ENCODE measurements at regions not wholly inside any gene's neighbourhood (a gene's known extent, or its start where the extent isn't known, plus 50 kb on each side); places are given as distances from the start of the nearest gene placed in this dataset.

DNA sequence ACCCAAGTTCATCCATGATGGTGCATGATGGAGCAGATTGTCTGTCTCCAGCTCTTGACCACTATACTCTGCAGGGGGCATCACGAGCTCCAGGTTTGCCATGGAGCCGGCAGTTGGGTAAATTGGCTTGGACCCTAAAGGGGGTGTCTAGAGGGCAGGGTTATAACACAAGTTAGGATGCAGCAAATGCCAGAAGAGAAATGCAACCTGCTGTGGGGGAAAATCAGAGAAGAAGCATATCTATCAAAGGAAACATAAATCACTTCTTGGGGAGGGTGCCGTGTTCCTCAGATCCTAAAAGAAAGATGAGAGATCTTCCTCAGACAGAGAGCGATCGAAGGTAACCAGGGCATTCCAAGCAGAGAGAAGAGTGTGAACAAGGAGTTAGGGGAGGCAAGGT is 334.9 kb downstream of the C12orf75 start:
- Histone ChIP-seq H3K79me2 (ENCODE audit: insufficient read depth, low read length) (no peaks in the 10 kb centered on the region), H4K20me1 (ENCODE audit: insufficient read depth, low read length) (no peaks in the 10 kb centered on the region), H3K27me3 (ENCODE audit: control insufficient read depth in 2 of 2, insufficient read depth in 2 of 2, low read length in 2 of 2) (no peaks in the 10 kb centered on the region), H3K9me3 (replicated peaks in 1 of 2; ENCODE audit: control insufficient read depth in 1 of 2, insufficient read depth in 1 of 2, low read length in 2 of 2) (no peaks in the 10 kb centered on the region), H2AFZ (ENCODE audit: insufficient read depth, low read depth, low read length, poor library complexity, severe bottlenecking) (no peak overlapping the region), H3K4me3 (replicated peaks in 1 of 3; ENCODE audit: low read depth in 2 of 3, low read length in 3 of 3) (no peak overlapping the region), H3K36me3 (replicated peaks in 1 of 2; ENCODE audit: control insufficient read depth in 1 of 2, insufficient read depth in 2 of 2, low read length in 2 of 2) (no peaks in the 10 kb centered on the region), H3K4me2 (replicated peaks; ENCODE audit: extremely low read depth, low read length, poor library complexity, severe bottlenecking) (no peak overlapping the region), H3K4me1 (ENCODE audit: control insufficient read depth in 1 of 2, insufficient read depth in 2 of 2, low read length in 2 of 2) (no peaks in the 10 kb centered on the region), H3K9ac (ENCODE audit: insufficient read depth, low read length, poor library complexity, severe bottlenecking) (no peak overlapping the region), H3K27ac (ENCODE audit: low read depth in 1 of 2, low read length in 2 of 2) (no peak overlapping the region)
- no peak for DNase-seq
- Mint-ChIP-seq H3K4me1 (no peaks in the 10 kb centered on the region), H3K36me3 (no peaks in the 10 kb centered on the region), H3K27me3 (ENCODE audit: low read depth in 3 of 3) (peaks cover 2 to 5% (median 3%) of the 10 kb centered on the region in 3 donors), H3K9me3 (peaks cover 0 to 5% (median 2%) of the 10 kb centered on the region in 7 donors), H3K27ac (no peak overlapping the region), H3K4me3 (no peak overlapping the region)
- no CpG with 5 or more reads among the region's 5 CpGs for WGBS (ENCODE audit: insufficient coverage)
- intact Hi-C loops (cut with micrococcal nuclease): no loop called here
- TF ChIP-seq, protein P1, sequence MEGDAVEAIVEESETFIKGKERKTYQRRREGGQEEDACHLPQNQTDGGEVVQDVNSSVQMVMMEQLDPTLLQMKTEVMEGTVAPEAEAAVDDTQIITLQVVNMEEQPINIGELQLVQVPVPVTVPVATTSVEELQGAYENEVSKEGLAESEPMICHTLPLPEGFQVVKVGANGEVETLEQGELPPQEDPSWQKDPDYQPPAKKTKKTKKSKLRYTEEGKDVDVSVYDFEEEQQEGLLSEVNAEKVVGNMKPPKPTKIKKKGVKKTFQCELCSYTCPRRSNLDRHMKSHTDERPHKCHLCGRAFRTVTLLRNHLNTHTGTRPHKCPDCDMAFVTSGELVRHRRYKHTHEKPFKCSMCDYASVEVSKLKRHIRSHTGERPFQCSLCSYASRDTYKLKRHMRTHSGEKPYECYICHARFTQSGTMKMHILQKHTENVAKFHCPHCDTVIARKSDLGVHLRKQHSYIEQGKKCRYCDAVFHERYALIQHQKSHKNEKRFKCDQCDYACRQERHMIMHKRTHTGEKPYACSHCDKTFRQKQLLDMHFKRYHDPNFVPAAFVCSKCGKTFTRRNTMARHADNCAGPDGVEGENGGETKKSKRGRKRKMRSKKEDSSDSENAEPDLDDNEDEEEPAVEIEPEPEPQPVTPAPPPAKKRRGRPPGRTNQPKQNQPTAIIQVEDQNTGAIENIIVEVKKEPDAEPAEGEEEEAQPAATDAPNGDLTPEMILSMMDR (IDR thresholded peaks at IDR 0.05): no peak

DNA sequence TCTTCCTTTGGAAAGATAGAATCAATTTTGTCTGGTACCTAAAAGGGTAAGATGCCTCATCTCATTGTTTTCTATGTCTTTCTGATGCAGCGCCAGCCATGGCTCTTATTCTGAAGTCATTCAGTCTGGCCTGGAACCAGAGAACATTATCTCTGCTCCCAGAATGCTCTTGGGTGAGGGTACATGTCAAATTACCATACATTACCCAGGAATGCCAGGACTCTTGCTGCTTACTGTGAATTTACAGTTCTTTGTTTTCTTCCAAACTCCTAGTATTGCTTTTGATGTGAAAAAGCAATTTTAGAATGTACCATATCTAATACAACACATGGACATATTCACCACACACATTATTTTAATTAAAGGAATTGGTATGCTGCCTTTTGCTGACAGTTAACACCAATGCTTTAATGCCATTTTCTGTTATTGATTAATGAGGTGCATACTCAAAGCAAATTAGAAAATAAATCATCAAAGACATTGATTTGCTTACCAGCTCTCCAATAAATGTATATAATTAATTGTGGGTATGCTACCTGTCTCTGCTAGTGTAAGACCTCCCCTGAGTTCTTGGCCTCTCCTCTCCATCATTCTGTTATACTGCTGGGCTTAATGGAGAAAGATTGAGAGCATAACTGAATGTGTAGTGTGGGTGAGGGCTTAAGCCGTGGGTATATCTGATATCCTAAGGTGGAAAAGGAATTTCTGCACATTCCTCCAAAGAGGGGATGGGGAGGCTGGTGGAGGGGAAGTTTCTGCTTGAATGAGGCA is 337.7 kb downstream of the C12orf75 start:
- Histone ChIP-seq H3K9ac (ENCODE audit: insufficient read depth, low read length, poor library complexity, severe bottlenecking) (no peak overlapping the region), H3K4me3 (replicated peaks in 1 of 3; ENCODE audit: low read depth in 2 of 3, low read length in 3 of 3) (no peak overlapping the region), H2AFZ (ENCODE audit: insufficient read depth, low read depth, low read length, poor library complexity, severe bottlenecking) (no peak overlapping the region), H3K4me1 (ENCODE audit: control insufficient read depth in 1 of 2, insufficient read depth in 2 of 2, low read length in 2 of 2) (no peaks in the 10 kb centered on the region), H3K9me3 (replicated peaks in 1 of 2; ENCODE audit: control insufficient read depth in 1 of 2, insufficient read depth in 1 of 2, low read length in 2 of 2) (no peaks in the 10 kb centered on the region), H3K79me2 (ENCODE audit: insufficient read depth, low read length) (no peaks in the 10 kb centered on the region), H4K20me1 (ENCODE audit: insufficient read depth, low read length) (no peaks in the 10 kb centered on the region), H3K4me2 (replicated peaks; ENCODE audit: extremely low read depth, low read length, poor library complexity, severe bottlenecking) (no peak overlapping the region), H3K27me3 (ENCODE audit: control insufficient read depth in 2 of 2, insufficient read depth in 2 of 2, low read length in 2 of 2) (no peaks in the 10 kb centered on the region), H3K36me3 (replicated peaks in 1 of 2; ENCODE audit: control insufficient read depth in 1 of 2, insufficient read depth in 2 of 2, low read length in 2 of 2) (no peaks in the 10 kb centered on the region), H3K27ac (ENCODE audit: low read depth in 1 of 2, low read length in 2 of 2) (no peak overlapping the region)
- 82% methylated on average over 1 of the region's 2 CpGs for WGBS (ENCODE audit: insufficient coverage)
- Mint-ChIP-seq H3K36me3 (no peaks in the 10 kb centered on the region), H3K27me3 (ENCODE audit: low read depth in 3 of 3) (peaks cover 0 to 3% (median 2%) of the 10 kb centered on the region in 3 donors), H3K4me1 (no peaks in the 10 kb centered on the region), H3K27ac (no peak overlapping the region), H3K9me3 (peaks cover 0 to 6% (median 4%) of the 10 kb centered on the region in 7 donors), H3K4me3 (no peak overlapping the region)
- DNase-seq: no peak
- TF ChIP-seq, protein P1 (IDR thresholded peaks at IDR 0.05): no peak
- intact Hi-C loops (cut with micrococcal nuclease): no loop called here
